OCI-LY3 (cell line): ENCODE measurements at regions not wholly inside any gene's neighbourhood (a gene's known extent, or its start where the extent isn't known, plus 50 kb on each side); places are given as distances from the start of the nearest gene placed in this dataset.

Source experiments
- H2AFZ ChIP-seq: fragments of 200-600, 300-600 bp; shearing (Covaris generic); 2 replicates; pipeline ENCODE4 v1.6.0; 2014; ENCODE audit warnings: antibody characterized with exemption, low read depth, low read length
- H3K27ac ChIP-seq: fragments of 200-600, 300-600 bp; sonication (generic); 2 replicates; pipeline ENCODE4 v1.5.1; 2014; ENCODE audit warnings: mild to moderate bottlenecking, low read length, moderate library complexity, mixed read lengths
- H3K27me3 ChIP-seq: fragments of 200-600, 300-600 bp; sonication (generic); 2 replicates; pipeline ENCODE4 v1.6.1; 2014; ENCODE audit warnings: low read depth, low read length, mixed read lengths
- H3K36me3 ChIP-seq: fragments of 200-600, 300-600 bp; sonication (generic); replicated peaks from 2 replicates; pipeline ENCODE3; 2014; ENCODE audit warnings: low read depth, low read length, mixed read lengths
- H3K4me1 ChIP-seq: fragments of 300-600, 200-600 bp; sonication (generic); 2 replicates; pipeline ENCODE4 v1.6.1; 2014; ENCODE audit warnings: low read length, mixed read lengths
- H3K4me2 ChIP-seq: fragments of 200-600, 300-600 bp; sonication (generic); 2 replicates; pipeline ENCODE4 v1.6.1; 2014; ENCODE audit warnings: low read length, mixed read lengths
- H3K4me3 ChIP-seq: fragments of 300-600, 200-600 bp; sonication (generic); 2 replicates; pipeline ENCODE4 v1.5.1; 2014; ENCODE audit warnings: antibody characterized with exemption, mild to moderate bottlenecking, low read length, moderate library complexity
- H3K79me2 ChIP-seq: fragments of 300-600, 200-600 bp; shearing (Covaris generic); 2 replicates; pipeline ENCODE4 v1.6.1; 2014; ENCODE audit warnings: mild to moderate bottlenecking, low read length, mixed read lengths
- H3K9ac ChIP-seq: fragments of 300-600, 200-600 bp; shearing (Covaris generic); 2 replicates; pipeline ENCODE4 v1.6.0; 2014; ENCODE audit warnings: mild to moderate bottlenecking, low read length, moderate library complexity
- H3K9me3 ChIP-seq: fragments of 200-600, 300-600 bp; shearing (Covaris generic); 2 replicates; pipeline ENCODE4 v1.6.1; 2014; ENCODE audit warnings: low read length, mixed read lengths; ENCODE audit not compliant: insufficient read depth
- H4K20me1 ChIP-seq: fragments of 200-600, 300-600 bp; sonication (generic); 2 replicates; pipeline ENCODE4 v1.6.1; 2016; ENCODE audit warnings: low read length, mixed read lengths; ENCODE audit not compliant: insufficient read depth
- EZH2phosphoT487 ChIP-seq: fragments of 200-600 bp; shearing (Covaris generic); IDR thresholded peaks from 2 replicates; pipeline ENCODE4 v1.6.1; 2018; ENCODE audit warnings: antibody characterized with exemption, mixed run types, low read depth
- TF ChIP-seq, protein P1 (sequence below): fragments of 200-600, 300-600 bp; sonication (generic); IDR thresholded peaks from 2 replicates; pipeline ENCODE4 v1.5.1; 2014; ENCODE audit warnings: antibody characterized with exemption, low read length, low read depth

- no peaks in the 10 kb centered on the region for H3K4me1 ChIP-seq
- no peak overlapping the region for H3K4me2 ChIP-seq
- no peaks in the 10 kb centered on the region for H3K79me2 ChIP-seq
- no peaks in the 10 kb centered on the region for H3K27me3 ChIP-seq
- no peak overlapping the region for H3K9ac ChIP-seq
- TF ChIP-seq, protein P1, sequence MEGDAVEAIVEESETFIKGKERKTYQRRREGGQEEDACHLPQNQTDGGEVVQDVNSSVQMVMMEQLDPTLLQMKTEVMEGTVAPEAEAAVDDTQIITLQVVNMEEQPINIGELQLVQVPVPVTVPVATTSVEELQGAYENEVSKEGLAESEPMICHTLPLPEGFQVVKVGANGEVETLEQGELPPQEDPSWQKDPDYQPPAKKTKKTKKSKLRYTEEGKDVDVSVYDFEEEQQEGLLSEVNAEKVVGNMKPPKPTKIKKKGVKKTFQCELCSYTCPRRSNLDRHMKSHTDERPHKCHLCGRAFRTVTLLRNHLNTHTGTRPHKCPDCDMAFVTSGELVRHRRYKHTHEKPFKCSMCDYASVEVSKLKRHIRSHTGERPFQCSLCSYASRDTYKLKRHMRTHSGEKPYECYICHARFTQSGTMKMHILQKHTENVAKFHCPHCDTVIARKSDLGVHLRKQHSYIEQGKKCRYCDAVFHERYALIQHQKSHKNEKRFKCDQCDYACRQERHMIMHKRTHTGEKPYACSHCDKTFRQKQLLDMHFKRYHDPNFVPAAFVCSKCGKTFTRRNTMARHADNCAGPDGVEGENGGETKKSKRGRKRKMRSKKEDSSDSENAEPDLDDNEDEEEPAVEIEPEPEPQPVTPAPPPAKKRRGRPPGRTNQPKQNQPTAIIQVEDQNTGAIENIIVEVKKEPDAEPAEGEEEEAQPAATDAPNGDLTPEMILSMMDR: peak; percentile 18; the same call in 1 of the 2 replicates
- TF ChIP-seq EZH2phosphoT487: no peak
- H2AFZ ChIP-seq: no peak overlapping the region
- no peak overlapping the region for H3K4me3 ChIP-seq
- H3K27ac ChIP-seq: no peak overlapping the region
- no peaks in the 10 kb centered on the region for H4K20me1 ChIP-seq
- H3K36me3 ChIP-seq: no peaks in the 10 kb centered on the region
- no peaks in the 10 kb centered on the region for H3K9me3 ChIP-seq
Observed at GRCh38 chr6:97726378-97726777, 443.4 kb upstream of the MMS22L start.

DNA sequence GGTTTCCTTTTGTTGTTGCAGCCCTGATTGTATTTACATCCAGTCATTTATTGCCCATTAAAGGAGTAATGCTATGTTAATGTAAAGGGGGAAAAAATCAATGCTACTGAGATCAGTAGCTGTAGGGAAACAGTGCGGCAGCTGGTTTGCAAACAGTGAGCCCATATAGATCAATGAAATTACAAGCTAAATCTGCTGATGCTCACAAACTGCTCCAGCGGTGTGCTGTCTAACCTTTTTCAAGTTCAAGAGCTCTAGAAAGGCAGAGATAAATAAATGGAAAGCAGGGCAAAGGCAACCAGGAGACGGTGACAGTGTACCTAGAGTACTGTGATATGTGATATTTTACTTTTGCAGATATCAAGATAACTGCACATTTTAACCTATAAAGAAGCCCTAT is 449.0 kb upstream of the MMS22L start:
- Histone ChIP-seq H3K4me2 (no peak overlapping the region), H3K79me2 (no peaks in the 10 kb centered on the region), H3K9ac (no peak overlapping the region), H3K4me3 (no peak overlapping the region), H3K9me3 (no peaks in the 10 kb centered on the region), H3K27ac (no peak overlapping the region), H3K36me3 (no peaks in the 10 kb centered on the region), H4K20me1 (no peaks in the 10 kb centered on the region), H2AFZ (no peak overlapping the region), H3K27me3 (no peaks in the 10 kb centered on the region), H3K4me1 (no peaks in the 10 kb centered on the region)
- TF ChIP-seq, protein P1: no peak
- no peak for TF ChIP-seq EZH2phosphoT487

DNA sequence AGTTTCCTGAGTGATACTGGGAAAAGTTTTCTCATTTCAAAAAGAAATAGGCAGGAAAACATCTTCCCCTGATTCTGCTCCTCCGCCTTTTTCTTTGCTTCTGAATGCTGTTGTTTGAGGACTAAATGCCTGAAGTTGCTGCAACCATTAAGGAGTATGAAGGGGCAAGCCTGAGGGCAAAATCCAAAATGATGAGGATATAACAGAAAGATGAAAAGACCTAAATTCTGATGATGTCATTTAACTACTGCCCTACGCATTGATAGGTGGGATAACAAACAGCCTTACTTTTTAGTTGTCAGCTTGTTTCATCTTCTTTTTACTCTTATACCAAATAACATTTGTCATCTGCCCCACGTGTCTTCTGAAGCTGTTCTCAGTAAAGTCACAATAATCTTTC is 474.6 kb upstream of the MMS22L start:
- TF ChIP-seq EZH2phosphoT487: no peak
- TF ChIP-seq, protein P1: no peak
- H2AFZ ChIP-seq: no peak overlapping the region
- no peak overlapping the region for H3K4me3 ChIP-seq

GRCh38 chr6:97765461-97765860 is 482.4 kb upstream of the MMS22L start:
- H3K79me2 ChIP-seq: no peaks in the 10 kb centered on the region
- H3K9me3 ChIP-seq: no peaks in the 10 kb centered on the region
- H2AFZ ChIP-seq: no peak overlapping the region
- no peak overlapping the region for H3K9ac ChIP-seq
- no peaks in the 10 kb centered on the region for H3K27me3 ChIP-seq
- no peaks in the 10 kb centered on the region for H3K4me1 ChIP-seq
- no peaks in the 10 kb centered on the region for H4K20me1 ChIP-seq
- no peak for TF ChIP-seq EZH2phosphoT487
- TF ChIP-seq, protein P1: no peak
- no peak overlapping the region for H3K4me2 ChIP-seq
- H3K4me3 ChIP-seq: no peak overlapping the region
- H3K27ac ChIP-seq: no peak overlapping the region
- no peaks in the 10 kb centered on the region for H3K36me3 ChIP-seq

More for the DNA sequence above, 474.6 kb upstream of the MMS22L start:
- Histone ChIP-seq H3K4me1 (no peaks in the 10 kb centered on the region), H3K9me3 (no peaks in the 10 kb centered on the region), H3K9ac (no peak overlapping the region), H3K27me3 (no peaks in the 10 kb centered on the region), H3K4me2 (no peak overlapping the region), H3K27ac (no peak overlapping the region), H4K20me1 (no peaks in the 10 kb centered on the region), H3K36me3 (no peaks in the 10 kb centered on the region), H3K79me2 (no peaks in the 10 kb centered on the region)
